ENCODE measurements at regions not wholly inside any gene's neighbourhood (a gene's known extent, or its start where the extent isn't known, plus 50 kb on each side); places are given as distances from the start of the nearest gene placed in this dataset.
A peak's percentile ranks its signal among the peaks of the same experiment; 100 is the strongest.
"Not testable (repeated sequence)": the region's sequence is repeated elsewhere in the genome, so short reads cannot be mapped to it uniquely, and the experiment has no call there.

DNA sequence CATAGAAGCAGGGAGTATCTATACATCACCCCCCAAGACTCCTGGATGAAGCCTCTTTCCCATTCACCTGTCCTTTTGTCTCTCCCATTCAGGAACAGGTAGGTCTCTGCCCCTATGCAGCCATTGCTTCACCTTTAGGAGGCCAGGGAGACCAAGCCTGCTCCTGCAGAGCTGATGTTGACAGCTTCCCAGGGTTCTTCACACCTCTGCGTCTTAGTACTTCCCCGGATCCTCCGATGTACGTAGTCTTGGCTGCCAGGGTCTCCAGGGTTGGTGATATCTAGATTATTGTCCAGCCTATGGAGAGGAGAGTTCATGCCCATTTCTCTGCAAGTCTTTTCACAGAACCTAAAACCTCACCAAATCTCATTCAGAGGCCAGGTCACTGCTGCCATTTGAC, 365.7 kb upstream of the KLF6 start:
- TF ChIP-seq, protein P1, sequence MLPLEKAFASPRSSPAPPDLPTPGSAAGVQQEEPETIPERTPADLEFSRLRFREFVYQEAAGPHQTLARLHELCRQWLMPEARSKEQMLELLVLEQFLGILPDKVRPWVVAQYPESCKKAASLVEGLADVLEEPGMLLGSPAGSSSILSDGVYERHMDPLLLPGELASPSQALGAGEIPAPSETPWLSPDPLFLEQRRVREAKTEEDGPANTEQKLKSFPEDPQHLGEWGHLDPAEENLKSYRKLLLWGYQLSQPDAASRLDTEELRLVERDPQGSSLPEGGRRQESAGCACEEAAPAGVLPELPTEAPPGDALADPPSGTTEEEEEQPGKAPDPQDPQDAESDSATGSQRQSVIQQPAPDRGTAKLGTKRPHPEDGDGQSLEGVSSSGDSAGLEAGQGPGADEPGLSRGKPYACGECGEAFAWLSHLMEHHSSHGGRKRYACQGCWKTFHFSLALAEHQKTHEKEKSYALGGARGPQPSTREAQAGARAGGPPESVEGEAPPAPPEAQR (tag by site-specific recombination; IDR thresholded peaks at IDR 0.05) = no peak
- TF ChIP-seq, protein P2, sequence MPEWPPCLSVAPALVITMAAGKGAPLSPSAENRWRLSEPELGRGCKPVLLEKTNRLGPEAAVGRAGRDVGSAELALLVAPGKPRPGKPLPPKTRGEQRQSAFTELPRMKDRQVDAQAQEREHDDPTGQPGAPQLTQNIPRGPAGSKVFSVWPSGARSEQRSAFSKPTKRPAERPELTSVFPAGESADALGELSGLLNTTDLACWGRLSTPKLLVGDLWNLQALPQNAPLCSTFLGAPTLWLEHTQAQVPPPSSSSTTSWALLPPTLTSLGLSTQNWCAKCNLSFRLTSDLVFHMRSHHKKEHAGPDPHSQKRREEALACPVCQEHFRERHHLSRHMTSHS (tag by site-specific recombination; IDR thresholded peaks at IDR 0.05) = no peak
- TF ChIP-seq ZSCAN16 (tag by site-specific recombination; IDR thresholded peaks at IDR 0.05) (no peak), GLIS1 (tag by site-specific recombination; IDR thresholded peaks at IDR 0.05) (no peak), ZNF394 (tag by site-specific recombination; IDR thresholded peaks at IDR 0.05; ENCODE audit: borderline replicate concordance) (no peak)
- H3K4me1 ChIP-seq (ENCODE audit: control insufficient read depth, insufficient read depth, low read length) = no peaks in the 10 kb centered on the region
- H3K36me3 ChIP-seq (ENCODE audit: control insufficient read depth in 2 of 2, insufficient read depth in 1 of 2, low read length in 2 of 2) = no peaks in the 10 kb centered on the region
- no peak overlapping the region for H3K4me3 ChIP-seq (ENCODE audit: low read depth, low read length)
- ChIA-PET POLR2A (no interaction called here), CTCF (interaction anchor here (0.6 kb wide), 1 partner anchor 88 kb away, joined by 3 read pairs; no protein-coding TSS in a partner anchor)
- no peak overlapping the region for H3K27ac ChIP-seq (ENCODE audit: extremely low read depth, low read depth, low read length)
- no peaks in the 10 kb centered on the region for H3K9me3 ChIP-seq (ENCODE audit: control insufficient read depth, insufficient read depth, low read depth, low read length)

DNA sequence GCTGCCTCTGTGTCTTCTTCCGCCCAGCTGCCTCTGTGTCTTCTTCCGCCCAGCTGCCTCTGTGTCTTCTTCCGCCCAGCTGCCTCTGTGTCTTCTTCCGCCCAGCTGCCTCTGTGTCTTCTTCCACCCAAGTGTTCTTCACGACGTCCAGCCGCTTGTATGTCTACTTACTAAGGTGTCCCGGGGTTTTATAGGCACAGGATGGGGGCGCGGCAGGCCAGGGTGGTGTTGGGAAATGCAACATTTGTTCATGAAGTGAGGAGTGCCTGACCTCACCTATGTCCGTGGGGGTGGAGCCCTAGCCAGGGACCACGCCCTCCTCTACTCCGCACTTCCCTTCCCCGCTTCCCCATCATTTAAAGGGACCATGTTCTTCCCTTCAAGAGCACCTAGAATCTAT, 364.5 kb upstream of the KLF6 start:
- H3K9me3 ChIP-seq (ENCODE audit: control insufficient read depth, insufficient read depth, low read depth, low read length); H3K27ac ChIP-seq (ENCODE audit: extremely low read depth, low read depth, low read length); POLR2A ChIA-PET; CTCF ChIA-PET; H3K36me3 ChIP-seq (ENCODE audit: control insufficient read depth in 2 of 2, insufficient read depth in 1 of 2, low read length in 2 of 2); H3K4me1 ChIP-seq (ENCODE audit: control insufficient read depth, insufficient read depth, low read length); H3K4me3 ChIP-seq (ENCODE audit: low read depth, low read length): not testable (repeated sequence)

DNA sequence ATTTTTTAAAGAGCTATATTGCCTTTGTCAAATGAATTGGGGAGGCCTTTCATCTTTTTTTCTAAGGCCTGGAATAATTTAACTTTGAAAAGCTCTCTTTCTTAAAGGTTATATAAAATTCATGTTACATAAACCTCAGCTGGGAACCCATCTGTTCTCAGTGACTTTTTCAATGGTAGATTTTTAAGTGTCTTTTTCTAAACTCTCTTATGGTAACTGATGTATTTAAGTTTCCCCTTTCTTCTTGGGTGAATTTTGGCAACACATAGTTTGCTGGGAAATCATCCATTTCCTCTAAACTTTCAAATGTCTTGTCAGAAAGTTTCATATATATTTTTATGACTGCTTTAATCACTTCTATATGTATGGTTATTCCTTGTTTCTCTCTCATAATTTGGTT, 362.2 kb upstream of the KLF6 start:
- Histone ChIP-seq H3K9me3 (ENCODE audit: control insufficient read depth, insufficient read depth, low read depth, low read length) (no peaks in the 10 kb centered on the region), H3K27ac (ENCODE audit: extremely low read depth, low read depth, low read length) (no peak overlapping the region), H3K36me3 (ENCODE audit: control insufficient read depth in 2 of 2, insufficient read depth in 1 of 2, low read length in 2 of 2) (no peaks in the 10 kb centered on the region), H3K4me3 (ENCODE audit: low read depth, low read length) (no peak overlapping the region), H3K4me1 (ENCODE audit: control insufficient read depth, insufficient read depth, low read length) (no peaks in the 10 kb centered on the region)
- ChIA-PET CTCF (no interaction called here), POLR2A (no interaction called here)
- TF ChIP-seq MEIS1 (CRISPR knock-in tag; IDR thresholded peaks at IDR 0.05; ENCODE audit: borderline replicate concordance) (no peak), ZNF785 (tag by site-specific recombination; IDR thresholded peaks at IDR 0.05) (no peak)

DNA sequence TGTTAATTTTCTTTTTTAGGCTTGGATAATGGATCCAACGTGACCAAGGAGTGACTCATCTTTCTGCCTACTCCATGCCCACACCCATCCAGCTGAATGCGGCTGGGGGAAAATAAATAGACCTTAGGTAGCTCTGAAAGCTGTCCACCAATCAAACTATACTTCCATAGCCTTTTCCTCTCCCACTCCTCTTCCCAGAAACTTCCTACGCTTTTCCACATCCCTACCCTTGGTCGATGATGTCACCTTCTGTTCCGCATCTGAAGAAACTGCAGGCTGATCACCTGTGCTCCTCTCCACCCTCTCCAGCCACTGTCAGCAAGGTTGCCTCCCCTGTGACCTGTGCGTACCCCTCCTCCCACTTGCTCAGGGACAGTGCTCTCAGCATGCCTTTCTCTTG, 359.8 kb upstream of the KLF6 start:
- no peak overlapping the region for H3K4me3 ChIP-seq (ENCODE audit: low read depth, low read length)
- POLR2A ChIA-PET = no interaction called here

More for the DNA sequence above, 359.8 kb upstream of the KLF6 start:
- no peak overlapping the region for H3K27ac ChIP-seq (ENCODE audit: extremely low read depth, low read depth, low read length)
- H3K9me3 ChIP-seq (ENCODE audit: control insufficient read depth, insufficient read depth, low read depth, low read length) = no peaks in the 10 kb centered on the region
- no peaks in the 10 kb centered on the region for H3K4me1 ChIP-seq (ENCODE audit: control insufficient read depth, insufficient read depth, low read length)
- TF ChIP-seq EGR2 (tag by site-specific recombination; IDR thresholded peaks at IDR 0.05; ENCODE audit: low read depth) = peak; percentile 94
- TF ChIP-seq, protein P3, sequence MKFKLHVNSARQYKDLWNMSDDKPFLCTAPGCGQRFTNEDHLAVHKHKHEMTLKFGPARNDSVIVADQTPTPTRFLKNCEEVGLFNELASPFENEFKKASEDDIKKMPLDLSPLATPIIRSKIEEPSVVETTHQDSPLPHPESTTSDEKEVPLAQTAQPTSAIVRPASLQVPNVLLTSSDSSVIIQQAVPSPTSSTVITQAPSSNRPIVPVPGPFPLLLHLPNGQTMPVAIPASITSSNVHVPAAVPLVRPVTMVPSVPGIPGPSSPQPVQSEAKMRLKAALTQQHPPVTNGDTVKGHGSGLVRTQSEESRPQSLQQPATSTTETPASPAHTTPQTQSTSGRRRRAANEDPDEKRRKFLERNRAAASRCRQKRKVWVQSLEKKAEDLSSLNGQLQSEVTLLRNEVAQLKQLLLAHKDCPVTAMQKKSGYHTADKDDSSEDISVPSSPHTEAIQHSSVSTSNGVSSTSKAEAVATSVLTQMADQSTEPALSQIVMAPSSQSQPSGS (tag by site-specific recombination; IDR thresholded peaks at IDR 0.05; ENCODE audit: low read depth) = peak; percentile 52
- peak; percentile 87 for TF ChIP-seq ZFHX2 (tag by site-specific recombination; conservative IDR thresholded peaks at IDR 0.05)
- TF ChIP-seq ZNF433 (tag by site-specific recombination; IDR thresholded peaks at IDR 0.05; ENCODE audit: low read depth) = no peak
- TF ChIP-seq, protein P4, sequence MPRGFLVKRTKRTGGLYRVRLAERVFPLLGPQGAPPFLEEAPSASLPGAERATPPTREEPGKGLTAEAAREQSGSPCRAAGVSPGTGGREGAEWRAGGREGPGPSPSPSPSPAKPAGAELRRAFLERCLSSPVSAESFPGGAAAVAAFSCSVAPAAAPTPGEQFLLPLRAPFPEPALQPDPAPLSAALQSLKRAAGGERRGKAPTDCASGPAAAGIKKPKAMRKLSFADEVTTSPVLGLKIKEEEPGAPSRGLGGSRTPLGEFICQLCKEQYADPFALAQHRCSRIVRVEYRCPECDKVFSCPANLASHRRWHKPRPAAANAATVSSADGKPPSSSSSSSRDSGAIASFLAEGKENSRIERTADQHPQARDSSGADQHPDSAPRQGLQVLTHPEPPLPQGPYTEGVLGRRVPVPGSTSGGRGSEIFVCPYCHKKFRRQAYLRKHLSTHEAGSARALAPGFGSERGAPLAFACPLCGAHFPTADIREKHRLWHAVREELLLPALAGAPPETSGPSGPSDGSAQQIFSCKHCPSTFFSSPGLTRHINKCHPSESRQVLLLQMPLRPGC (tag by site-specific recombination; IDR thresholded peaks at IDR 0.05) = no peak
- TF ChIP-seq ZXDB (tag by site-specific recombination; IDR thresholded peaks at IDR 0.05) = no peak
- CTCF ChIA-PET = no interaction called here
- no peaks in the 10 kb centered on the region for H3K36me3 ChIP-seq (ENCODE audit: control insufficient read depth in 2 of 2, insufficient read depth in 1 of 2, low read length in 2 of 2)
